Stimulated activated CD4-positive, alpha-beta T cell treated with anti-CD3 and anti-CD28 coated beads, TNF-alpha, amount 100 ng/mL, for 48 hours (primary cell): ENCODE measurements at regions not wholly inside any gene's neighbourhood (a gene's known extent, or its start where the extent isn't known, plus 50 kb on each side); places are given as distances from the start of the nearest gene placed in this dataset.

Experiments
- DNase-seq, 3 donors: peaks; one replicate each; pipeline ENCODE4 v3.0.0-alpha.2; 2020; ENCODE audit warnings: low read depth in 3 of 3

DNA sequence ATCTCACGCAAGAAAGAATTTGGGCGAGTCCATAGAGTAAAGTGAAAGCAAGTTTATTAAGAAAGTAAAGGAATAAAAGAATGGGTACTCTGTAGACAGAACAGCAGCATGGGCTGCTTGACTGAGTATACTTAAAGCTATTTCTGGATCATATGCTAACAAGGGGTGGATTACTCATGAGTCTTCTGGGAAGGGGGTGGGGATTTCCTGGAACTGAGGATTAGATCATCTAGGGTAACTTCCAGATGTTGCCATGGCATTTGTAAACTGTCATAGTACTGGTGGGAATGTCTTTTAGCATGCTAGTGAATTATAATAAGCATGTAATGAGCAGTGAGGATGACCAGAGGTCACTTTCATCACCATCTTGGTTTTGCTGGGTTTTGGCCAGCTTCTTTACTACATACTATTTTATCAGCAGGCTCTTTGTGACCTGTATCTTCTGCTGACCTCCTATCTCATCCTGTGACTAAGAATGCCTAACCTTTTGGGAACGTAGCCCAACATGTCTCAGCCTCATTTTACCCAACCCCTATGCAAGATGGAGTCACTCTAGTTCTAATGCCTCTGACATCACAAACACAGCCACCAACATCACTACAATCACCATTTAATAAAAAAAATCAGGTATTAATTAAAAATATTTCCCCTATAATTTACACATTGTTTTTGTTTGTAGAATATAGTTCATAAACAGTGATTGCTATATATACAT is 890.7 kb upstream of the EPHA6 start:
- DNase-seq = peak in 1 of 3 donors; percentile 16

DNA sequence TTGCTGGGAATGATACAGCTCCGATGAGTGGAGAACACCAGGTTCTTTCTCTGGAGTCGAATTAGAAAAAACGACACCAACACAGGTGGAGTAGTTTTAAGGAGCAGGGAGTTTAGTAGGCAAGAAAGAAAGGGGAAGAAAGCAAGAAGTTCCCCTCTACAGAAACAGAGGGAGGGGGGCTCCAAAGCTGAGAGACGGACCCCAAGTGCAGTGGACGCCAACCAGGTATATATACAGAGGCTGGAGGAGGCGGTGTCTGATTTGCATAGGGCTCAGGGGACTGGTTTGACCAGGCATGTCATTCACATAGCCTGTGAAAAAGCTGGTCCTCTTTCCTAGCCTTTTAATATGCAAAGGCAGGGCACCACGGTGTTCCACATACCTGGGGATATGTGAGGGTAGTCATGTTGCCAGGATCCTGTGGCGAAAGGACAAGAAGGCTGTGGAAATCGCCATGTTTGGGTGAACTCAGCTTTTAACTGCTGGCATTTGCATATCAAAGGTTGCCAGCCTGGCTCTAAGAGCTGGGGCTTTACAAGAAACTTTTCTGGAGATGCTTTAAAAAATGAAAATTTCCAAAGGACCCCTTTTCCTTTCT is 887.4 kb upstream of the EPHA6 start:
- DNase-seq = no peak

DNA sequence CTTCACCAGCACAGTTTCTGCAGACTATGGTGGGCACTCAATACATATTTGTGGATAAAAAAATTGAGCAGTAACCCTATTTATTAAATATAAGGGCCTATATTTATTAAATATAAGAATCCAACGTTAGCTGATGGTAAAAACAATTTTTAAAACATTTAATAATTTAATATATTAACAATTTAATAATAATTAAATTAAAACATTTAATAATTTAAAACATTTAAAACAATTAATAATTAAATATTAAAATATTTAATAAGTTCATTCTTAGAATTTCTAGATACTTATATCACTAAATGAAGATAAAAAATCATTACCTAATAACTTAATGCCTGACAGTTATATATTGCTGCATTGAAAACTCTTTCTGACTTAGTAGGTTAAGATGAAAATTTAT is 880.2 kb upstream of the EPHA6 start:
- no peak for DNase-seq

DNA sequence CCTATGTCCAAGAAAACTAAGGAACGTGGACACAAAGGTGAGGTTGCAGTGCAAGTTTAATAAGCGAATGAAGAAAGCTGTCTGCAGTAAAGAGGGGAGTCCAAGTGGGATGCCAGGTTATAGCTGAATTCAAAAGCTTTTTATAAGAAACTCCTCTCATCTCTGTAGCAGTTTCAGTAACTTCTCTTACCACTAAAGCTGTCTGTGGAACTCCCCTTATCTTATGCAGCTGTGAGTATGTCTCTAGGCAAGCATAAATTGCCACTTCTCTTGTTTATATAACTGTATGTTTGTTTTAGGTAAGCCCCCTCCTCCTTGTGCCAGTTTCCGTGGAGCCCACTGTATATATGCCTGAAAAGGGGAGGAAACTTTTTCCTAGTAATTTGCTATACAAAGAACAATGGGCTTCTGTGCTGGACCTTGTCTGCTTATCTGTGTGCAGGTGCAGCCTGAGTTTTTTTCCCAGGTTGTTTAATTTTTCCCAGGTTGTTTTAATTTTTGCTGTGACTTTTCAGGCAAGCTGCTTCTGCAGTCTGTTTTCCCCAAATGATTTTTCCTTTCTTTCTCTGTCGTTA is 875.1 kb upstream of the EPHA6 start:
- DNase-seq = no peak

DNA sequence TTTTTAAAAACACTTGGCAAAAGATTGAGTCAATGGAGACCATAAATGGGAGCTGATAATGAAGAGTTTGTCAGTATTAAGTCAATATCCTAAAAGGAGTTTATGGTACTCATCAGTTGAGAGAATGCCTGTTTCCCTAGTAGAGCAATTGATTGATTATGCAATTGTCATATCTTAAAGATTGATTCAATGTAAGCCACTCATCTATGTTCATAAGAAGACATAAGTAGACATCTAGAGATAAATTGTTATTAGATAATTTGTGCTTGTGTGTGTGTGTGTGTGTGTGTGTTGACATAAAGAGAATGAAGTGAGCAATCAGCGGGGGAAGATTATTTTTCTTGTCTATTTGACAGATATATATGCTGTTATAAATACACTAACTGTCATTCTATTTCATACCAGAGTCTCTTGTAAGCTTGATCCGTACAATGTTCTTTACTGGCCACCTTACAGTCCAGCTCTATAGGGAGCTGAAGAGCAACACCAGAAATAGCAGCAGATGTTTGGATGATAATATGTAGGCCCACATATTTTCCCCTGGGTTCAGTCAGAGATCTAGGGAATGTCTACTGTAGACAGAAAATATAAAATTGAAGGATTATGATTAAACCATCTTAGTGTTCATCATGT is 848.6 kb upstream of the EPHA6 start:
- DNase-seq = no peak

DNA sequence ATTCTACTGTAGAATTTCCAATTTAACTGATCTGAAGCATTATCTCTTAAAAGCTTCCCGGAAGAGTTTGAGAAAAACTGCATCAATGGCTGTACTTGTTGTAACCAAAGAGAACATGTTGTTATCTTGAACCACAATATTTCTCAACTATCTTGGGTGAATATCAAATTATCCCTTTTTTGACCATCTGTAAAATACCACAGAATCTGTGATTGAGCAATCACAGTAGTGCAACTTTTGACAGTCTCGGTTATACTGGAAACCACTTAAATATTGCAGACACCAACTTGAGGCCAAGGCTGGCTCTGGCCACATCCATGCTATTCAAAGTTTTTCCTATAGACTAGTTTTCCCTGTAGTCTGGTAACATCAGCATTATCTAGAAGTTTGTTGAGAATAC is 842.8 kb upstream of the EPHA6 start:
- no peak for DNase-seq

DNA sequence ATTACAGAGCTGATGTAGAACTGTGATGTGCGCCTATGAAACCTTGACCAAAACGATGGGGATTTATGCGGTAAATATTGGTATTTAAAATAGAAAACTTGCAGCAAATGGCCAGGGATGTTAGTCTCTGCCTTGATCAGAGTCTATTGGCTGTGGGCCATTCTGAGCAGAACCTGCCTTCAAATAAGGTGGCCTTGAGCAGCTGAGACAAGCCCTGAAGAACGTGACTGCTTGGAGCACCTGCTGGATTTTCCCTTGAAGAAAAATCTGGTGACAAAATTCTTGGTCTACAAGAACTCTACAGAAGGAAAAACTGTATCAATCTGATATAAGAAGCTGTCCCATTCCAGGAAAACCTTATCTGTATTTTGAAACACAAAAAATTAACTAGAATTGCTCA is 820.1 kb upstream of the EPHA6 start:
- no peak for DNase-seq

DNA sequence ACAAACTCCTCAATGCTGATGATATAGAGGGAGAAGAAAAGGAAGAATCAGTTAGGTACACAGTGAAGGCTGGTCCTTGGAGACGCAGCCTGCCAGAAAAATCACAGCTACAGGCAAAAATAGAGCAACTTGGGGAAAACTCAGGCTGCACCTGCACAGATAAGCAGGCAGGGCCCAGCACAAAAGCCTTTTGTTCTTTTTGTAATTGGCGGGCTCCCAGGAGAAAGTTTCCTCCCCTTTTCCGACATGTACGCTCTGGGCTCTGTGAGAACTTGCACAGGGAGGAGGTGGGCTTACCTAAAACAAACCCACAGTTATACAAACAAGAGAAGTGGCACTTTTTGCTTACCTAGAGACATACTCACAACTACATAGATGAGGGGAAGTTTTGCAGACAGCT is 813.4 kb upstream of the EPHA6 start:
- no peak for DNase-seq

DNA sequence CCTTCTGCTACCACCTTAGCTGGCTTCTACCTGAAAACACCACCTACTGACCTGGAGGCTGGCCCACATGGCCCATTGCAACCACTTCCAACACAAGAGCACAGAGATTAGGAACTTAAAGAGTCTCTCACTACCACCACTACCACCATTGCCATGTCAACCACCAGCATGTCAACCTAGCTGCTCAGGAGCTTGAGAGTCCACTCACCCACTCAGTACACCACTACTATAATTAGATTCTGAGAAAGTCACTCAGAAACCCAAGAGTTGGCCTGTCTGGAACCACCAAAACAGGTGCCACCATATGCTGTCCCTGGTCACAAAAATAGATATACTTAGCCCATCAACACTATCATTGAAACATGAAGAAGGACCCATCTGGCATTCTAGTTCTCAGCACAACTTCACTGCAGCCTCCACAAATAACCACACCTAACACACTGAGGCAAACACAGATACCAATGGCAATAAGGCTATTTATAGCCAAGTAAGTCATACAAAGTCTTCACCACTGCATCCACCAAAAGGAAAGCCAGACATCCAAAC is 806.7 kb upstream of the EPHA6 start:
- DNase-seq = no peak

DNA sequence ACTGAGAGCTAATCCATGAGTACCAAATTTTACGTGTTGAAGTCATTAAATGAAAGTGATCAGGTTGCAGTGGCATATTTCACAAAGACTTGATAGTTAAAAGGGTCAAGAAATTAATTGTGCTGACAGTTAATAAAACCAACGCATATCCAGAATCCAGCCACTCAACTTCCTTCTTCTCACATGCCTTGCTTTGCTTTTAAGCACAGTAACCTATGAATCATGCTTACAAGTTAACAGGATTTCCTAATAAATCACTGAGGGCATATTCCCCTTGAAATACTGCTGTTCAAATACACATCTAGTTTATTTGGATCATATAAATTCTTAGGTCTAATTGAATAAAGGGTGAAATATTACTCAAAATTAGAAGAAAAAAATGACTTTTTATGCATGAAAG is 801.5 kb upstream of the EPHA6 start:
- DNase-seq = no peak

DNA sequence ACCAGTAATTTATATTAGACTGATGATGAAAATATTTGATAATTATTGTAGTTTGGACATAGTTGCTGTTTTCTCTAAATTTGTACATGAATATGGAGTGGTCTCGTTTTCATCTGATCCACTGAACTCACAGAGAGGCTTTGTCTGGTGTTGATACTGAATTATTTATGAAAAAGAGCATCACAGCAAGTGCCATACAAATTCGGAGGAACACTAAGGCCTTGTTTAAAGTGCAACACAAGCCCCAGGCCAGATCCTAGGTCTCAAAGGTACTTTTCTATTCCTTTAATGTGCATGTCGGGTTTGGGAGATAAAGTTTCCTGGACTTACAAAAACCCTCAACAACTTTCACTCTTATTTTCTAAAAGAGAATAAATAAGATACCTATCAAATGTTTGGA is 796.8 kb upstream of the EPHA6 start:
- no peak for DNase-seq

DNA sequence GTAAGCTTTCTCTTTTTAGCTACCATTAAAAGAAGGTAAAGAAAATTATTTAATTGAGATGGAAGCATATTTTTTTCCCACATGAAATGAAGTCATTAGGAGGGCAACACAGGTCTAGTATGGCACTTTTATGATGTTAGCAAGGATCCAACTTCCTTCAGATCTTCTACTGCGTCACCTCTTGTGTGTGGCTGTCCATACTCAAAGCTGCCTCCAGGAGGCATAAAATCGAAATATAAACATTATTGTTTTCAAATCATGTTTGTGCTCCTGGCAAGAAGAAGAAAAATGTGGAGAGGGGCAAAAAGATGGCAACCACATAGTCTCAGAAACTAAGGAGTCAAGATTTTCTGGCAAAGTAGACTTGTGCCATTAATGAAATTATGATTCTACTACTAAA is 791.7 kb upstream of the EPHA6 start:
- DNase-seq = no peak

DNA sequence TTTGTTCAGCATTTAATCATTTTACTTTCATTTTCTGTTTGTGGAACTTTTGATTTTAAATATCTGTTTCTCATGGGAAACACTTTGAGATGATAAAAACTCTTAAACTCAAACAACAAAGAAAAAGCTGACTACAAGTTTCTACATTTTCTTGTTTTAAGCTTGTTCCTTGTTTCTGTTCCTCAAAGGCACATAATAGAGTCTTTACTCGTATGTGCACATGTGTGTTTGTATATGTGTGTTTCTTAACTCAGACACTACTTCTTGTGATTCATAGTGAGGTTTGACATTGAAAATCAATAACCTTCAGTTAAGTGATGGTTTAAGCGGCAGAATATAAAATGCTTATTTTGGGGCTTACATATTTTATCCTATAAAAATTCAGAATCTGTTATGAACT is 786.7 kb upstream of the EPHA6 start:
- no peak for DNase-seq

DNA sequence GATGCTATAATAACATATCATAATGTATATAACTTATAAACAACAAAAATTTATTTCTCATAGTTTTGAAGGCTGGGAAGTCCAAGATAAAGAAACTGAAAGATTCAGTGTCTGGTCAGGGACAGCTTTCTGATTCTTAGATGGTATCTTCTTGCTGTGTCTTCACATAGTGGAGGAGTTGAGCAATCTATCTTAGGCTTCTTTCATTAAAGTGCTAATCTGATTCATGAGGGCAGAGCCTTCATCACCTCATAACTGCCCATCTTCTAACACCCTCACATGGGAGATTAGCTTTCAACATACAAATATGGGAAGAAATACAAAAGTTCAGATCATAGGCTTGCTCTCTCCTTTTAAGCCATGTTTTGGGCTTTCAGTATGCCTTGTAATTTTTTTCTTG is 774.8 kb upstream of the EPHA6 start:
- no peak for DNase-seq

DNA sequence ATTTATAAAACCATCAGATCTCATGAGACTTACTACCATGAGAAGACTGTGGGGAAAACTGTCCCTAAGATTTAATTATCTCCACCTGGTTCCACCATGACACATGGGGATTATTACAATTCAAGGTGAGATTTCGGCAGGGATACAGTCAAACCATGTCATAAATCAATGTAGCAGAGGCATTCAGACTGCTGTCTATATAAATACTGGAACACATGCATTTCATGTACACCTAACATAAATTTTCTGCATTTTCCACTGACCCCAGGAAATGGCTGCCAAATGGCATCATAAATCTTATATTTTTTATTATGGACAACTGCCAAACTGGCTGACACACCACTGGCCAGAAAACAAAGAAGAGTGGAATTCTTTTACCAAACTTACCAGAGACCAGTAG is 755.1 kb upstream of the EPHA6 start:
- no peak for DNase-seq

DNA sequence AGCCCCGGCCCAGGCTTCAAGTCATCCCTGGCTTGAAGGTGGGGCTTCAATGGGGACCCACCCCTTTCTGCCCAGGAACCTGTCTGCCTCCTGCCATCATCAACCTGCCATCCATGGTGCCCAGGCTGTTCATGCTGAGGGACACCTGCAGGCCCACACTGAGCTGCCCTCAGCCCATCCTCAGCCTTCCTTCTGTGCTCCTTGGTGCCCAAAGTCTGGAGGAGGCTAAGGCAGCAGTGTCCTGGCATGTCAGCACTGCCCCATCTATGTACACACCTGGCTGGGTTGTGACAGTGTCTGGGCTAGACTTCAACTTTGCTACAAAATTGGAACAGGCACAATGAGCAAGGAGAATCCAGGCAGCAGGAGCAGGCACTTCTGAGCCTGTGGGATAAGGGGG is 745.3 kb upstream of the EPHA6 start:
- DNase-seq = no peak

DNA sequence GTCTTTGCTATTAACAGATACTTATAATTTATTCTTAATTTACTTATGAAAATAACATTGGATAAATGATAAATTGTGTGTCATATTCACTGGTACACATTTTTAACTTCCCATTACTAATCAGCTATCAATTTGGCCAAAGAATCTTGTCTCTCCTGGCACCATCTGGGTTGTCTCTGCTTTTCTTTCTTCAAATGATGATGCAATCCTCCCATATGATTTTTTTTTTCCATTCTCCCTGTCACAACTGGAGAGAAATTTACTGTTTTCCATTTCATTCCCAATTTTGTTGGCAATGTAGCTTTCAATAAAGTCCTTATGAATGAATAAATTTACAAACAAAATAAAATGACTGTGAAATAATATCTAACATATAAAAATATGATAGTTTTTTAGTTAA is 743.7 kb upstream of the EPHA6 start:
- no peak for DNase-seq

DNA sequence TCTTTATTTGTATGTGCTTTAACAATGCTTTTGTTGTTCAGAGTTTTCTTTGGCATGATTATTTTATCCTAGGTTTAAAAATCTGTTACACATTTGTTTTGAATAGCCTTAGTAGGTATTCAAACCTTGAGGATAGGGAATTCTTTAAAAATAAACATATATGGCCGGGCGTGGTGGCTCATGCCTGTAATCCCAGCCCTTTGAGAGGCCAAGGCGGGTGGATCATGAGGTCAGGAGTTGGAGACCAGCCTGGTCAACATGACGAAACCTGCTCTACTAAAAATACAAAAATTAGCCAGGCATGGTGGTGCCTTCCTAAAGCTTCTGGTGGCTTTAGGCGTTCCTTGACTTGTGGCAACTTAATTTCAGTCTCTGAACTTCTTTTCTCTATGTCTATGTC is 743.3 kb upstream of the EPHA6 start:
- no peak for DNase-seq

DNA sequence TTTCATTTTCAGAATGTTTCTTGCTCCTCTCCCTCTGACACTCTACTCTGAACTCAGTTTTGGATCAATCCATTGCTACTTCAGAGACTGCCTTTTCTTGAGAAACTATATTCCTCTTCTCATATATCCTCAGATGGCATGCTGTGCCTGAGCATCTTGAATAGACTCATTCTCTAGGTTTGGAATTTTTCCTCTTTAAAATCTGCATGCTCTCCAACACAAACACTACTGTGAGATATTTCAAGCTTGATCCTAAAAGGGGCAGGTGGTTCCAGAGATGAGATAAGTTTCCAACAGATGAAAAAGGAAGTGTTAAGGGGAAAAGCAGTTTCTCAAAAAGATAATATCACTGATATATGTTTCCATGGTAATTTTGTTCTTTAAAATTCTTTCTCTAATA is 742.2 kb upstream of the EPHA6 start:
- no peak for DNase-seq

DNA sequence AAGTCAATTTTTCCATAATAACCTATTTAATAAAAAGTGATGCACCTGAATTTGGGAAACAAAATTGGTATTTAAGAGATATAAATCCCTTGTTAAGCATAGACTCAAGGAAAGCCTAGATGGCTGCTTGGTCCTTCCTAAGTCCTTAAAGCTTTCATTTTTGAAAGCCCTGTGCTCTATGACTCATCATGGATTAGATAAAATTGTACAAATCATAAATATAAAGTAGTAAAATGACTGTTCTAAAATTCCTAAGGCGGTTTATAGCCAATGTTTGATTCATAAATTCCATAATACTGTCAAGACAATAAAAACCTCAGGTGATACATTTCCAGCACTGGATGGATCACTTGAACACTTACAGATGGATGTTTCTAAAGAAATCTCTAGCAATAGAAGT is 730.8 kb upstream of the EPHA6 start:
- no peak for DNase-seq

DNA sequence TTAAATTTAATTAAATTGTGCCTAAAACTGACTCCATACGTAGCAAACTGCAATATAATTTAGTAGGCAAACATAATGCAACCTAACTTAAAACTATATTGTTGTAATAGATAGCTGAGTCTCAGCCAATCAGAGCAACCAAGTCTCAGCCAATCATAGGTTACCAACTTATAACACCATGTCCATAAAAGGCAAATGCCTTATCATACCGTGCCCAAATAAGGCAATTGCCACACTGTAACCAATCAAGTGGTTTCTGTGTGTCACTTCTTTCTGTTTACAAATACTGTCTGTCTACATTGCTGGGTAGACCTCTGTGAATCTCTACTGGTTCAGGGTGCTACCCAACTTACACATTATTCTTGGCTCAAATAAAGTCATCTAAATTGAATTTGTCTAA is 728.4 kb upstream of the EPHA6 start:
- DNase-seq = no peak

DNA sequence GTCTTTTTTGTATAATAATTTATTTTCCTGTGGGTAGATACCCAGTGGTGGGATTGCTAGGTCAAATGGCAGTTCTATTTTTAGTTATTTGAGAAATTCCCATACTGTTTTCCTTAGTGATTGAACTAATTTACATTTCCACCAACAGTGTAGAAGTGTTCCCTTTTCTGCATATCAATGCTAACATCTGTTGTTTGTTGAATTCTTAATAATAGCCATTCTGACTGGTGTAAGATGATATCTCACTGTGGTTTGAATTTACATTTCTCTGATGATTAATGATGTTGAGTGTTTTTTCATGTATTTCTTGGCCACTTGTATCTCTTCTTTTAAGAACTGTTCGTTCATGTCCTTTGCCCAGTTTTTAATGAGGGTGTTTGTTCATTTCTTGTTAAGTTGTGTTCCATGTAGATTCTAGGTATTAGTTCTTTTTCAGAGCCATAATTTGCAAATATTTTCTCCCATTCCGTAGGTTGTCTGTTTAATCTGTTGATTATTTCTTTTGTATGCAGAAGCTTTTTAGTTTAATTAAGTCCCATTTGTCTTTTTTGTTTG is 713.3 kb upstream of the EPHA6 start:
- DNase-seq = no peak

DNA sequence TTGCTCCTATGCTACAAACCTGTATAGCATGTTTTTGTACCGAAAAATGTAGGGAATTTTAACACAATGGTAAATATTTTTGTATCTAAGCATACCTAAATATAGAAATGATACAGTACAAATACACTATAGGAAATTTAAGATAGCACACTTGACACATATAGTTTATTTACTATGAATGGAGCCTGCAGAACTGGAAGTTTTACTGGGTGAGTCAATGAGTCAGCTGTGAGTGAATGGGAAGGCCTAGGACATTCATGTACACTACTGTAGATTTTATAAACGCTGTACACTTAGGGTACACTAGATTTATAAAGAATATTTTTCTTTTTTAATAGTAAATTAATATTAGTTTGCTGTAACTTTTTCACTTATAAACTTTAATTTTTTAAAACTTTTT is 707.7 kb upstream of the EPHA6 start:
- DNase-seq = no peak
